HG03575 (cell line): ENCODE measurements at regions not wholly inside any gene's neighbourhood (a gene's known extent, or its start where the extent isn't known, plus 50 kb on each side); places are given as distances from the start of the nearest gene placed in this dataset.

ENCODE experiments used
- ATAC-seq: cut with Tn5 transposase; IDR thresholded peaks from one replicate; pipeline ENCODE4 v1.9.1; 2021; ENCODE audit not compliant: unreplicated experiment, insufficient number of reproducible peaks, low FRiP score; ENCODE audit errors: extremely low read depth

- ATAC-seq = no peak
These were observed 123.6 kb upstream of the TENM4 start for GRCh38 chr11:79564288-79564925.

GRCh38 chr11:79561496-79561895 is 120.7 kb upstream of the TENM4 start:
- ATAC-seq = no peak

DNA sequence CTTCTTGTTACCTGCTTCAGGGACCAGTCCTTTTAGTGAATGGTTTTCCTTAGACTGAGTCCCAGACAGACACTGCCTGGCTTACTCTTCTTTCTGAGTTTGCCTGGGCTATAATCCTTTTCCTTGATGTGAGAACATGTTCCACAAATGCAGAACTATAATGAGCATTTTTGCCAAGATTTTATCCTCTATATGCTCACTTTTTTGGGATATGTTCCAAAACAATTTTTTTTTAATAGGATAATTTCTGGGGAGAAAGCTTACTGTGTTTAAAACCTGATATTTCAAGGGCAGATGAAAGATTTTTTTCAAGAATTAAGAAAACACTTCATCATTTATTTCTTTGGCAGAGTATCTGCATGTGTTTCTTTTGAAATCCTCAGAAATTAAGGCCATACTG is 110.0 kb upstream of the TENM4 start:
- ATAC-seq = no peak

DNA sequence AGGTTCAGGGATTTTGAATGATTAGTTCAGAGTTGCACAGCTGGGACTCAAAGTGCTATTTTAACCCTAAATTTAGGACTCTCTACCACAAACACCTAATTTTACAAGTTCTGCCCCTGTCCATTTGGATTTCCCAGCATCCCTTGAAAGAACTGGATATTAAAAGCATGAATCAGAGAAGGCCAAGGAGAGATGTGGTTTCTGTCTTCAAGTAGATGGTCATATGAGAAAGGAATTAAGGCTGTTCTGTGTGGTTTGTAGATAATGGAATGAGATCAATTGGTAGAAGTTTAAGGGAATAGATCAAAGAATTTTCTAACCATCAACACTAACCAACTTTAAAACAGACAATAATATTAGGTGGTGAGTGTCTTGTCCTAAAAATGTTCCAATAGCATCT is 106.4 kb upstream of the TENM4 start:
- no peak for ATAC-seq

DNA sequence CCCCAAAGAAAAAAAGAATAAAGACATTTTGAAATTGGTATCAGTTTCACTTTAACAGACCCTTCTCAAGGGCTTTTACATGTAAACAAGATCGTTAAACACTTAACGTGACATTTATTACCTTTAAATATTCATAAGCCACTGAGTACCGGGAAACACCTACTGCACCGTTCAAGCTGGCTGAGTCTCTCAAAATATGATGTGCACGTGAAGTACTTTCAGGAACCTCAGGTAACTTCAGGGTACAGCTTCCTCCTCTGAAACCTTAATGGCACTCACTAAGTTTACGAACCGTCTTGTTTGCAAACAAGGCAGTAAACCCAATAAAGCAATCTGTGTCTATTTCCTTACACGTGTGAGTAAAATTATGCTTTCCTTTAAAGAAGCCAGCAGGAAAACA is 105.5 kb upstream of the TENM4 start:
- ATAC-seq = no peak

DNA sequence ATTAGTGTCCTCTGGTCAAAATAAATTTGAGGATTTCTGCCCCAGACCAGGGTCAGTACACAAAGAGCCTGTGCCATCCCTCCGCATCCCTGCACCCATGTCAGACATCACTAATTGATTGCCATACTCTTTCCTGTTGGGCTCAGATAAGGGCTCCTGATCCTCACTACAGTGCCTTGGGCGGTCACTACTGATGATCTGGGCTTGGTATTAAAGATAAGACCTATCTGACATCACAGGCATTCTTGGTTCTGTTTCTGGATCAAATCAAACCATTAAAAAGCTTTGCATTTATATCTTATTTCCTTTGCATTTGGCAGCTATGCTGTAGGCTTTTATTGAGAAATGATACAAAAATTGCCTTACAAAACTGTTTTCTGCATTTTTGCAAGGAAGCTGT is 103.5 kb upstream of the TENM4 start:
- ATAC-seq = no peak

DNA sequence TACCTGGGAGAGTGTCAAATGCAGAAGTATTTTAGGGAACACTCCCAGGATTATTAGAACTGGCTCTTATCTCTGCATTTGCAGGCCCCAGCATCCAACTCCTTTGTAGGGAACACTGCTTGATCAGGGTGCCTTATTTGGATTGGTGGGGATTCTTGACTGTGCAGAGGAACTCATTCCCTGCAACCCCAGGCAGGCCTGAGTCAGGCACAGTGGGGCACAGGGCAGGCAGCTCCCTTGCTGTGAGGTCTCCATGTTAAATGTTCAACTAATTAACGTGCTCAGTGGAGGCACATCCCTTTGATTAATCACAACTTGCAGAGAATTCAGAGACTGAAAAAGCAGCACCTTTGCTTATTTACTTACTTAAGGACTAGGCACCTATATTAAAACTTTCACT is 102.3 kb upstream of the TENM4 start:
- ATAC-seq = no peak

DNA sequence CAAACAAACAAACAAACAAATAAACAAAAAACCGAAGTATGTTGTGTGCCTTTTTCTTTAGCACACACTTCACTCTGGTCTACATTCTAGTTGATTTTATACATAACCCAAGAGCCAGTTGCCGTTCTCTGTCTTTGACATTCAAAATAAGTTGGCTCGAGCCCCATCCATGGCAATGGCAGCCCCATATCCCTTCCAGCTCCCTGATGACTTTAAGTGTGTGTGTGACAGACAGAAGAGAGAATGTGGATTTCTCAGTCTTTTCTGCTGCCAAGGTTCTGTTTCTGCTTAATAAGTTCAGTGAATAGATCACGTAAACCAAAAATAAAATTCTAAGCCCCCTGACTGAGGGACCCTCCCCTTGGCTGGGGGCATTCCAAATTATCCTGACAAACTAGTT is 100.6 kb upstream of the TENM4 start:
- ATAC-seq = no peak

DNA sequence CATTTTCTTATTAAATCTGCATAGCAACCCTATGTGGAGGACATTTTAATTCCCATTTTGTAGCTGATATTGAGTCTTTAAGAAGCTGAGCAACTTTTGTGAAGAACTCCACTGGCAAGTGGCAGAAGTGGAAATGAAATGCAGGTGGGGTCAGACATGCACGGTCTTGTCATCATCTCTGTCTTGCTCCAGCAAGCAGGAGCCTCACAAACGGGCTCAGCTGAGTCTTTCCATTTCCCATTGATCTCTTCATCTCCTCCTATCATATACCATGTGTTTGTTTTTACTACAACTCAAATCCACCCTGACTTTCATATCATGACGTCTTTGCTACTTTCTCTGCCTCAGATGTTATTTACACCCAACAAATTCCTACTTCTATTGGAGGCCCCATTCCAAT is 97.9 kb upstream of the TENM4 start:
- ATAC-seq = no peak

GRCh38 chr11:79536155-79536917 is 95.5 kb upstream of the TENM4 start:
- ATAC-seq = no peak

DNA sequence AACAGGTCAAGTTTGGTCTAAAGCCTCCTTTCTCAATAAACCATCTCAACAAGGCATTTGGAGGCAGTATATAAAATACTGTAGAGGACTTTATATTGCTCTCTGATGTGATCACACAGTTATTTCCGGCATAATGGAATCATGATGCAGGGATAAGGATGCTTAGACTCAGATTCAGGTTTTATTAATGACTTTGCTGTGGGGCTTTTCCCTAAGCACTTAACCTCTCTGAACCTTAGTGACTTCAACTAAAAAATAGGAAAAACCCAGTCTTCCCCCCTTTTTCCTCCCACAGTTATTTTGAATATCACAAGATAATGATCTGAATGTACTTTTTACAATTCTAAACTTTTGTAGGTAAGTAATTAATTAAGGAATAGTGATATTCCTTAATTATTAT is 94.8 kb upstream of the TENM4 start:
- no peak for ATAC-seq

DNA sequence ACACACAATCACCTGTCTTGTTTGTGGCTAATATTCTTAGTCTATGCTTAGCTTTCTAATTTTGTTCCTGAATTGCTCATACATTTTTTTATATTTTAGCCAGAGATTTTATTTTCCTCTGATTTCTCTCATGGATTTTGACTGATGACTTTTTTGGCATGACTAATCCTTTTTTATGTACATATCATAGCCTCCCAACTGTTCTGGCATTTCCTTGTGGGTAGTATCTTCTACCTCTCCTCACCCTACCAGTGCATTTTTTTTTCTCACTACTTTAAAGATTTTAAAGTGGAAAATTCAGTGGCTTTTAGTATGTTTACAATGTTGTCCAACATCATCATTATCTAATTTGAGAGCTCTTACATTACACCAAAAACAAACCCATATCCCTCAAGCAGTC is 84.4 kb upstream of the TENM4 start:
- no peak for ATAC-seq

DNA sequence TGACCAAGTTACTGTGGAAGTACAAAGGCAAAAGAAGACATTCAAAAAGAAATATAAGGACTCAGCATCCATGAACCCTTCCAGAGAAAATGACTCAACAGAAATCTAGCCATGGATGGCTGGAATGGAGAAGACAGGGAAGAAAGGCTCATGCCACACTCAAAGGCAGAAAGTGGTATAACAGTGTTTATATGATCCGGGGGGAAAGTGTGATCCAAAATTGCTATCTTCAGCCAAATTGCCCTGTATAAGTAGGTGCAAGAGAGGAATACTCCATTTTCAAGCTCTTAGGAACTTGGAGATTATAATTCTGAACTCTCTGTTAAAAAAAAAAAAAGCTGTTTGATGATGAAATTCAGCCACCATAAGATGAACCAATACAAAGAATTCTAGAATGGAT is 81.8 kb upstream of the TENM4 start:
- no peak for ATAC-seq

- no peak for ATAC-seq
These were observed 79.3 kb upstream of the TENM4 start for GRCh38 chr11:79520086-79520485.

- ATAC-seq = no peak
These were observed 75.0 kb upstream of the TENM4 start for GRCh38 chr11:79515781-79516180.

DNA sequence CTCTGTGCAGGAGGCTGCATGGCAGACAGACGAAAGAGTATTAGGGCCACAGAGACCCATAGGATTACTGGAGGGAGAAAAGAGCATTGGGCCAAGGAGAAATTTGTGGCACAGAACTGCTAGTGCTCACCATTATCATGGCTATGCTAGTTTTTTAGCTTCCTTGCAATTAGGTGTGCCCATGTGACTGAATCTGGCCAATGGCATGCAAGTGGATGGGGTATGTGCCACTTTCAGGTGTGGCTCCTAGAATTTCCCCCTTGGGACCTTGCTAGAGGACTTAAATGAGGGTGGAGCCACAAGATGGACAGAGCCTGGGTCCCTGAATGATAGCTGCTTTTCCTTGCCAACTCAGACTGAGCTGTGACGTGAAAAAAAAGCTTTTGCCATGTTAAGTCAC is 73.9 kb upstream of the TENM4 start:
- ATAC-seq = no peak

DNA sequence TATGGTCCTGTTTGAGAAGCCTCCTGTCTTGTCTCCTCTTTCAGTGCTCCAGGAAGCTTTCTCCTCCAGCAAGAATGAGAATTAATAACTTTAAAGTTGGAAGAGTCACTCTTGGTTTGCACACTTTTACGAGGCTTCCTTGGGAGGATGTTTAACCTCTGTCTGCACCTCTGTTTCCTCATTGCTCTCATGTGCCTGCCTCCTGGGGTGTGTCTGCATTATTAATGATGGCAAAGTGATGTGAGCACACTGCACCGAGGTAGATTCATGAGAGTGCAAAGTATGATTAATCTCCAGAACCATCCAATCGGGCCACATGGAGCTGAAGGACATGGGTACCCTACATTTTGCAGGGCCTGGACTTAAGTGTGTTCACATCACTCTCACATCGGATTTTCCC is 73.5 kb upstream of the TENM4 start:
- no peak for ATAC-seq

DNA sequence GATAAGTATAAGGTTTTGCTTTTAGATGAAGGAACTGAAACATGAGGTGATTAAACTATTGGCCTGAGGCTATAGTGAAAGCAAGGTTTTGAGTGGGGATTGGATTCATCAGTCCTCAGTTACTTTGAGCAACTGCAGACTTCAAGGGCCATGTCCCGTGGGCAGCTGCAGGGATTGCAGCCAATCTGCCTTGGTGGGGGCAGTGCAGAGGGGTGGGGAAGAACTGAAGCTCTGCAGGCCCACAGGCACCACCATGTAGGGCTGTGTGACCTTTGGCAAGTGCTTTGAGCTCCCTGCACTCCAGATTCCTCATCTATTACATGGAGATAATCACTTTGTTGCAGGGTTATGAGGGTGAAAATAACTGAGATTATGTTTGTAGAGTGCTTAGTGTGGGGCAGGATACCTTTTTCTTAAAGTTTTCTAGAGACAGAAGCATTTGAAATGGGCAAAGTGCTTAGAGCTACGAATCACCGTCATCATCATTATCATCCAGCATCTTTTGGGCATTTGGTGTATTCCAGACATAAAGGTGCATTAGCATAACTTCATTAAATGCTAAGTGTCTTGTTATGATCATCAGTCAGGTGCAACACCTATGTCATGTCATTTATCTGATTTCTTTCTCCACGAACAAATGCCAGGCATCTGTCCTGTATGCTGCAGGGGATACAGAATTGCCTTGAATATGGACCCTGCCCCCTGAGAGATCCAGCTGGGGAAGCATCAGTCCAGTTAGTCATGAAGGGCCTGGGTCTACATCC is 72.1 kb upstream of the TENM4 start:
- ATAC-seq = no peak

GRCh38 chr11:79510960-79511359 is 70.1 kb upstream of the TENM4 start:
- no peak for ATAC-seq

- no peak for ATAC-seq
These were observed 67.6 kb upstream of the TENM4 start for GRCh38 chr11:79508461-79508860.
